Panc1 (cell line): ENCODE measurements at regions not wholly inside any gene's neighbourhood (a gene's known extent, or its start where the extent isn't known, plus 50 kb on each side); places are given as distances from the start of the nearest gene placed in this dataset.

Source experiments
- ATAC-seq: fragments of 200-7000 bp; cut with Tn5 transposase; 2 replicates; pipeline ENCODE4 v1.9.1; 2020; ENCODE audit warnings: mild to moderate bottlenecking, moderate library complexity
- BruUV-seq: library from RNA; stranded (reverse); fragments of 400-500 nt; replicated peaks from 2 replicates; lab custom pipeline; 2021; lab: Mats Ljungman, UMichigan
- CTCF ChIA-PET: fragments of 300-600 bp; sonication (Branson Sonifier 250); formaldehyde crosslinking; loops from one replicate; lab custom pipeline; 2022; ENCODE audit warnings: antibody characterized with exemption; lab: Charles Lee
- POLR2A ChIA-PET: fragments of 300-600 bp; sonication (Branson Sonifier 250); formaldehyde crosslinking; loops from one replicate; lab custom pipeline; 2022; ENCODE audit warnings: antibody characterized with exemption; lab: Charles Lee
- DNase-seq: peaks from one replicate; pipeline ENCODE4 v3.0.0-alpha.2; 2010; ENCODE audit warnings: low read depth, low spot score
- H3K27ac ChIP-seq: 2 replicates; pipeline ENCODE4 v1.5.1; 2011; ENCODE audit warnings: mild to moderate bottlenecking, low read length, inconsistent platforms
- H3K27me3 ChIP-seq: fragments of 200-500 bp; sonication (Bioruptor generic); 2 replicates; pipeline ENCODE4 v1.6.0; 2014; ENCODE audit warnings: low read length, inconsistent platforms; ENCODE audit not compliant: control insufficient read depth, insufficient read depth
- H3K36me3 ChIP-seq: fragments of 200-500 bp; sonication (Bioruptor generic); 2 replicates; pipeline ENCODE4 v1.5.1; 2014; ENCODE audit warnings: inconsistent platforms, mild to moderate bottlenecking, low read length, moderate library complexity; ENCODE audit not compliant: control insufficient read depth, insufficient read depth
- H3K4me1 ChIP-seq: 2 replicates; pipeline ENCODE4 v1.5.1; 2011; ENCODE audit warnings: inconsistent platforms, mild to moderate bottlenecking, low read length, moderate library complexity; ENCODE audit not compliant: control insufficient read depth, insufficient read depth
- H3K4me3 ChIP-seq, 2 experiments: 2 replicates each; pipeline ENCODE4 v1.5.1; 2011 to 2012; ENCODE audit warnings: low read depth in 2 of 2, low read length in 2 of 2, mild to moderate bottlenecking in 2 of 2, inconsistent platforms in 1 of 2, moderate library complexity in 1 of 2
- H3K9me3 ChIP-seq: fragments of 200-500 bp; sonication (Bioruptor generic); 2 replicates; pipeline ENCODE4 v1.5.1; 2014; ENCODE audit warnings: low read depth, mild to moderate bottlenecking, inconsistent platforms, low read length, moderate library complexity; ENCODE audit not compliant: control insufficient read depth, insufficient read depth
- POLR2AphosphoS5 ChIP-seq: IDR thresholded peaks from 2 replicates; pipeline ENCODE4 v1.6.1; 2012; ENCODE audit warnings: mild to moderate bottlenecking, low read depth, low read length, moderate library complexity
- SIN3A ChIP-seq: IDR thresholded peaks from 2 replicates; pipeline ENCODE4 v1.6.1; 2012; ENCODE audit warnings: low read depth, mild to moderate bottlenecking, low read length, moderate library complexity, borderline replicate concordance; ENCODE audit not compliant: insufficient read depth
- TCF7L2 ChIP-seq: IDR thresholded peaks from 2 replicates; pipeline ENCODE4 v1.6.1; 2011; ENCODE audit warnings: mild to moderate bottlenecking, low read depth, low read length, inconsistent platforms
- in situ Hi-C: cut with HindIII; loops from 2 replicates; pipeline ENCODE4 v1.10.0; 2016; ENCODE audit warnings: low sequenced_read_pairs, low pct_unique_long_range_greater_than_20kb
- intact Hi-C: fragments of 100-400 bp; cut with micrococcal nuclease; formaldehyde crosslinking; loops from one replicate; pipeline ENCODE4 v1.10.0; 2022; ENCODE audit not compliant: unreplicated experiment
- TF ChIP-seq, protein P1 (sequence below), 2 experiments: IDR thresholded peaks; 2 replicates each; pipeline ENCODE4 v1.6.1; 2011 to 2012; ENCODE audit warnings: low read depth in 2 of 2, control low read depth in 1 of 2, low read length in 1 of 2, mild to moderate bottlenecking in 1 of 2, moderate library complexity in 1 of 2; ENCODE audit not compliant: insufficient read depth in 1 of 2
- TF ChIP-seq, protein P2 (sequence below): fragments of 450-650 bp; IDR thresholded peaks from 2 replicates; pipeline ENCODE4 v1.5.1; 2017; ENCODE audit warnings: mild to moderate bottlenecking

DNA sequence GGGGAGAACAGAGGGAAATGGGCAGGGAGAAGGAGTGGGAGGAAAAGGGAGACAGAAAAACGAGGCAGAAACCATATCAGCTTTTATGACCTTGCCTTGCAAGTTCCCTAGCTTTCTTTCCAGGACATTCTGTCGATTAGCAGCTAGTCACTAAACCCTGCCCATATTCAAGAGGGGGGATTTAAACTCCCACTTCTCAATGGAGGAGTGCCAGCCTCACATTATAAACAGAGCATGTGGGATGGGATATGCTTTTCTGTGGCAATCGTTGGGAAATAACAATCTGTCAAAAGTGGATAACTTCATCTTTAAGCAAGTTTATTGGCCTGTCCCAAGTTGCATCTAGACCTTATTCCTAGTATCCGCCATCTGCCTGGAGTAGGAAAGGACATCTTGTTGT lies 57.0 kb upstream of the TMEM170B start:
- no TSS peak for BruUV-seq
- no peak for ATAC-seq

DNA sequence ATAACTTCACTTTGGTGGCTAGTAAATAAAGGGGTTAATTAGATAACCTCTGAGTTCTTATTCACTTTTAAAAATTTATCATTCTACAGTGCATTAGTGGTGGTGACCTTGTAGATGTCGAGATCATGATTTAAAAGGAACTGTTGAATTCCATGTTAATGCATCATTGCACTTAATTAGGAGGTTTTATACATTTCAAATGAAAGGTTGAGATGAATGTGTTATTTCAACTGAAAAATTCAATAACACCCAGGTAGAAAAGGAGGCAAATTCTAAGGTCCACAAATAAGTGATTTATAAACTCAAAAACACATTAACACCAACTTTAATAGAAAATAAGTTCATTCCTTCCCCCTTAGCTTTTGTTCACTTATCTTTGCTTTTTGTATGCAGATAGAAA lies 58.3 kb upstream of the TMEM170B start:
- intact Hi-C loops, result no loop called here
- no peak for TF ChIP-seq TCF7L2
- TF ChIP-seq, protein P1, sequence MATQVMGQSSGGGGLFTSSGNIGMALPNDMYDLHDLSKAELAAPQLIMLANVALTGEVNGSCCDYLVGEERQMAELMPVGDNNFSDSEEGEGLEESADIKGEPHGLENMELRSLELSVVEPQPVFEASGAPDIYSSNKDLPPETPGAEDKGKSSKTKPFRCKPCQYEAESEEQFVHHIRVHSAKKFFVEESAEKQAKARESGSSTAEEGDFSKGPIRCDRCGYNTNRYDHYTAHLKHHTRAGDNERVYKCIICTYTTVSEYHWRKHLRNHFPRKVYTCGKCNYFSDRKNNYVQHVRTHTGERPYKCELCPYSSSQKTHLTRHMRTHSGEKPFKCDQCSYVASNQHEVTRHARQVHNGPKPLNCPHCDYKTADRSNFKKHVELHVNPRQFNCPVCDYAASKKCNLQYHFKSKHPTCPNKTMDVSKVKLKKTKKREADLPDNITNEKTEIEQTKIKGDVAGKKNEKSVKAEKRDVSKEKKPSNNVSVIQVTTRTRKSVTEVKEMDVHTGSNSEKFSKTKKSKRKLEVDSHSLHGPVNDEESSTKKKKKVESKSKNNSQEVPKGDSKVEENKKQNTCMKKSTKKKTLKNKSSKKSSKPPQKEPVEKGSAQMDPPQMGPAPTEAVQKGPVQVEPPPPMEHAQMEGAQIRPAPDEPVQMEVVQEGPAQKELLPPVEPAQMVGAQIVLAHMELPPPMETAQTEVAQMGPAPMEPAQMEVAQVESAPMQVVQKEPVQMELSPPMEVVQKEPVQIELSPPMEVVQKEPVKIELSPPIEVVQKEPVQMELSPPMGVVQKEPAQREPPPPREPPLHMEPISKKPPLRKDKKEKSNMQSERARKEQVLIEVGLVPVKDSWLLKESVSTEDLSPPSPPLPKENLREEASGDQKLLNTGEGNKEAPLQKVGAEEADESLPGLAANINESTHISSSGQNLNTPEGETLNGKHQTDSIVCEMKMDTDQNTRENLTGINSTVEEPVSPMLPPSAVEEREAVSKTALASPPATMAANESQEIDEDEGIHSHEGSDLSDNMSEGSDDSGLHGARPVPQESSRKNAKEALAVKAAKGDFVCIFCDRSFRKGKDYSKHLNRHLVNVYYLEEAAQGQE (IDR thresholded peaks at IDR 0.05; ENCODE audit: insufficient read depth in 1 of 2, low read depth in 2 of 2, low read length in 1 of 2), result no peak
- TF ChIP-seq, protein P2, sequence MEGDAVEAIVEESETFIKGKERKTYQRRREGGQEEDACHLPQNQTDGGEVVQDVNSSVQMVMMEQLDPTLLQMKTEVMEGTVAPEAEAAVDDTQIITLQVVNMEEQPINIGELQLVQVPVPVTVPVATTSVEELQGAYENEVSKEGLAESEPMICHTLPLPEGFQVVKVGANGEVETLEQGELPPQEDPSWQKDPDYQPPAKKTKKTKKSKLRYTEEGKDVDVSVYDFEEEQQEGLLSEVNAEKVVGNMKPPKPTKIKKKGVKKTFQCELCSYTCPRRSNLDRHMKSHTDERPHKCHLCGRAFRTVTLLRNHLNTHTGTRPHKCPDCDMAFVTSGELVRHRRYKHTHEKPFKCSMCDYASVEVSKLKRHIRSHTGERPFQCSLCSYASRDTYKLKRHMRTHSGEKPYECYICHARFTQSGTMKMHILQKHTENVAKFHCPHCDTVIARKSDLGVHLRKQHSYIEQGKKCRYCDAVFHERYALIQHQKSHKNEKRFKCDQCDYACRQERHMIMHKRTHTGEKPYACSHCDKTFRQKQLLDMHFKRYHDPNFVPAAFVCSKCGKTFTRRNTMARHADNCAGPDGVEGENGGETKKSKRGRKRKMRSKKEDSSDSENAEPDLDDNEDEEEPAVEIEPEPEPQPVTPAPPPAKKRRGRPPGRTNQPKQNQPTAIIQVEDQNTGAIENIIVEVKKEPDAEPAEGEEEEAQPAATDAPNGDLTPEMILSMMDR, result no peak
- TF ChIP-seq SIN3A, result no peak
- TF ChIP-seq POLR2AphosphoS5, result no peak
- peaks cover 5% of the 10 kb centered on the region; the same call in 1 of the 2 replicates for H3K27me3 ChIP-seq
- DNase-seq (no peak), ATAC-seq (no peak)
- BruUV-seq, result no TSS peak
- no peaks in the 10 kb centered on the region for H3K4me1 ChIP-seq
- no peaks in the 10 kb centered on the region for H3K36me3 ChIP-seq
- H3K4me3 ChIP-seq, result no peak overlapping the region
- ChIA-PET POLR2A (no interaction called here), CTCF (no interaction called here)
- no peak overlapping the region for H3K27ac ChIP-seq
- in situ Hi-C loops, result no loop called here
- H3K9me3 ChIP-seq, result no peaks in the 10 kb centered on the region

More for the DNA sequence above, 57.0 kb upstream of the TMEM170B start:
- no peak overlapping the region for H3K27ac ChIP-seq
- POLR2A ChIA-PET, result no interaction called here
- H3K4me3 ChIP-seq, result no peak overlapping the region
- no peaks in the 10 kb centered on the region for H3K36me3 ChIP-seq
- in situ Hi-C loops (no loop called here), intact Hi-C loops (no loop called here)
- no peaks in the 10 kb centered on the region for H3K4me1 ChIP-seq
- no peak for TF ChIP-seq SIN3A
- TF ChIP-seq TCF7L2, result no peak
- TF ChIP-seq, protein P2, result no peak
- TF ChIP-seq POLR2AphosphoS5, result no peak
- TF ChIP-seq, protein P1 (IDR thresholded peaks at IDR 0.05; ENCODE audit: insufficient read depth in 1 of 2, low read depth in 2 of 2, low read length in 1 of 2), result no peak
- CTCF ChIA-PET, result no interaction called here
- no peak for DNase-seq
- no peaks in the 10 kb centered on the region for H3K9me3 ChIP-seq
- H3K27me3 ChIP-seq, result peaks cover 5% of the 10 kb centered on the region; the same call in 1 of the 2 replicates
